ENCODE measurements at regions not wholly inside any gene's neighbourhood (a gene's known extent, or its start where the extent isn't known, plus 50 kb on each side); places are given as distances from the start of the nearest gene placed in this dataset.
"Not testable (repeated sequence)": the region's sequence is repeated elsewhere in the genome, so short reads cannot be mapped to it uniquely, and the experiment has no call there.

- DNase-seq (ENCODE audit: low read depth): no peak
These were observed 192.3 kb downstream of the UTRN start for GRCh38 chr6:144477396-144477795.

- no peak for DNase-seq (ENCODE audit: low read depth)
These were observed 192.7 kb downstream of the UTRN start for GRCh38 chr6:144477856-144478255.

- no peak for DNase-seq (ENCODE audit: low read depth)
These were observed 193.3 kb downstream of the UTRN start for GRCh38 chr6:144478483-144478882.

- DNase-seq (ENCODE audit: low read depth): no peak
These were observed 194.9 kb downstream of the UTRN start for GRCh38 chr6:144479991-144480390.

- no peak for DNase-seq (ENCODE audit: low read depth)
These were observed 195.3 kb downstream of the UTRN start for GRCh38 chr6:144480473-144480872.

- no peak for DNase-seq (ENCODE audit: low read depth)
These were observed 196.4 kb downstream of the UTRN start for GRCh38 chr6:144481527-144481926.

- DNase-seq (ENCODE audit: low read depth): peak; percentile 41
These were observed 197.0 kb downstream of the UTRN start for GRCh38 chr6:144482142-144482541.

GRCh38 chr6:144485531-144485930, 200.4 kb downstream of the UTRN start:
- DNase-seq (ENCODE audit: low read depth): no peak

GRCh38 chr6:144488590-144488989, 203.5 kb downstream of the UTRN start:
- no peak for DNase-seq (ENCODE audit: low read depth)

- DNase-seq (ENCODE audit: low read depth): no peak
These were observed 208.1 kb downstream of the UTRN start for GRCh38 chr6:144493035-144493910.

GRCh38 chr6:144495076-144495475, 209.9 kb downstream of the UTRN start:
- not testable (repeated sequence) for DNase-seq (ENCODE audit: low read depth)

GRCh38 chr6:144497650-144498049, 212.5 kb downstream of the UTRN start:
- DNase-seq (ENCODE audit: low read depth): no peak

GRCh38 chr6:144500892-144501291, 215.8 kb downstream of the UTRN start:
- DNase-seq (ENCODE audit: low read depth): no peak

GRCh38 chr6:144505214-144505613, 220.1 kb downstream of the UTRN start:
- not testable (repeated sequence) for DNase-seq (ENCODE audit: low read depth)

GRCh38 chr6:144506051-144506450, 220.9 kb downstream of the UTRN start:
- DNase-seq (ENCODE audit: low read depth): not testable (repeated sequence)

GRCh38 chr6:144507772-144508312, 222.7 kb downstream of the UTRN start:
- DNase-seq (ENCODE audit: low read depth): not testable (repeated sequence)

GRCh38 chr6:144510859-144511258, 225.7 kb downstream of the UTRN start:
- no peak for DNase-seq (ENCODE audit: low read depth)

GRCh38 chr6:144515761-144516160, 230.6 kb downstream of the UTRN start:
- DNase-seq (ENCODE audit: low read depth): no peak

GRCh38 chr6:144519426-144519825, 234.3 kb downstream of the UTRN start:
- no peak for DNase-seq (ENCODE audit: low read depth)

- no peak for DNase-seq (ENCODE audit: low read depth)
These were observed 243.7 kb downstream of the UTRN start for GRCh38 chr6:144528743-144529425.

GRCh38 chr6:144530118-144530517, 245.0 kb downstream of the UTRN start:
- DNase-seq (ENCODE audit: low read depth): no peak

GRCh38 chr6:144532238-144532637, 247.1 kb downstream of the UTRN start:
- DNase-seq (ENCODE audit: low read depth): not testable (repeated sequence)

- DNase-seq (ENCODE audit: low read depth): no peak
These were observed 249.0 kb downstream of the UTRN start for GRCh38 chr6:144534180-144534579.
